Hepatocyte (in vitro differentiated cells): ENCODE measurements at regions not wholly inside any gene's neighbourhood (a gene's known extent, or its start where the extent isn't known, plus 50 kb on each side); places are given as distances from the start of the nearest gene placed in this dataset.

Experiments used
- DNase-seq: peaks from one replicate; pipeline ENCODE4 v3.0.0-alpha.2; 2016; ENCODE audit warnings: low spot score
- H2AFZ ChIP-seq: fragments of 200-600 bp; sonication (generic); 2 replicates; pipeline ENCODE4 v1.6.0; 2016; ENCODE audit warnings: antibody characterized with exemption, mild to moderate bottlenecking
- H3K27ac ChIP-seq: fragments of 200-600 bp; sonication (generic); 2 replicates; pipeline ENCODE4 v1.5.1; 2016; ENCODE audit warnings: mild to moderate bottlenecking
- H3K27me3 ChIP-seq: fragments of 200-600 bp; sonication (generic); 2 replicates; pipeline ENCODE4 v1.6.1; 2016
- H3K36me3 ChIP-seq: fragments of 200-600 bp; sonication (generic); replicated peaks from 2 replicates; pipeline ENCODE4 v1.5.1; 2016; ENCODE audit warnings: low read depth; ENCODE audit not compliant: insufficient read depth
- H3K4me1 ChIP-seq: fragments of 200-600 bp; sonication (generic); 2 replicates; pipeline ENCODE4 v1.5.1; 2016; ENCODE audit warnings: mild to moderate bottlenecking, moderate library complexity; ENCODE audit not compliant: insufficient read depth
- H3K4me2 ChIP-seq: fragments of 200-600 bp; sonication (generic); 2 replicates; pipeline ENCODE4 v1.6.0; 2016
- H3K4me3 ChIP-seq: fragments of 200-600 bp; sonication (generic); 2 replicates; pipeline ENCODE4 v1.5.1; 2016; ENCODE audit warnings: mild to moderate bottlenecking
- H3K79me2 ChIP-seq: fragments of 200-600 bp; sonication (generic); 2 replicates; pipeline ENCODE4 v1.6.0; 2017; ENCODE audit warnings: mild to moderate bottlenecking
- H3K9me2 ChIP-seq: fragments of 200-600 bp; sonication (generic); replicated peaks from 2 replicates; pipeline ENCODE4 v1.6.0; 2017; ENCODE audit warnings: mild to moderate bottlenecking; ENCODE audit not compliant: insufficient read depth
- H3K9me3 ChIP-seq: fragments of 200-600 bp; sonication (generic); 2 replicates; pipeline ENCODE4 v1.5.1; 2016; ENCODE audit warnings: low read depth, mild to moderate bottlenecking
- H4K20me1 ChIP-seq: fragments of 200-600 bp; sonication (generic); 2 replicates; pipeline ENCODE4 v1.6.0; 2016; ENCODE audit warnings: mild to moderate bottlenecking; ENCODE audit not compliant: insufficient read depth, poor library complexity, severe bottlenecking
- EZH2 ChIP-seq: fragments of 200-600 bp; sonication (generic); IDR thresholded peaks from 2 replicates; pipeline ENCODE4 v1.6.1; 2016; ENCODE audit warnings: antibody characterized with exemption, mild to moderate bottlenecking, borderline replicate concordance
- EZH2phosphoT487 ChIP-seq: fragments of 200-600 bp; sonication (generic); IDR thresholded peaks from one replicate; pipeline ENCODE4 v1.6.1; 2018; ENCODE audit warnings: antibody characterized with exemption, mild to moderate bottlenecking, low read depth, moderate library complexity; ENCODE audit not compliant: unreplicated experiment, severe bottlenecking
- WGBS: methylation state at CpG from one replicate; pipeline ENCODE4 v1.1.6; 2016; ENCODE audit warnings: low lambda C conversion rate; ENCODE audit errors: missing lambda C conversion rate; 5-methylcytosine and 5-hydroxymethylcytosine counted together
- TF ChIP-seq, protein P1 (sequence below): fragments of 200-600 bp; sonication (generic); IDR thresholded peaks from 2 replicates; pipeline ENCODE4 v1.5.1; 2016; ENCODE audit warnings: antibody characterized with exemption, mild to moderate bottlenecking; ENCODE audit not compliant: poor library complexity

DNA sequence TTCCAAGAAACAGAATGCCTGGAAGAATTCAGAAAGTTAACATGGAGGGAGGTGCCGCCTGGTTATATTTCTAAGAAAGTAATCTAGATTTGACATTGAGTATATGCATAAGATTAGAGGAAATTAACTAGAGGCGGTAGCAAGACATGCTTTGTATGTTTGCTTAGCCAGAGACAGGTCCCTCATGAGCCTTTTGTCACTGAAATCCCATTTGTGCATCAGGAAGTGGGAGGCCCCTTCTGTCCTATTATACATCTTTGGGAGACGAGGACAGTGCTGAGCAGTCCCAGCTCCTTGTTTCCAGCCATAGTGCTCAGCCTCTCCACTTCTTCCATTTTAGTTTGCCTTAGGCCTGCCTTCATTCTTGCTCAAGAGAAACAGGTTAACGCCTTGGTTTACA lies 115.4 kb upstream of the LHCGR start:
- TF ChIP-seq EZH2 (no peak), EZH2phosphoT487 (no peak)
- TF ChIP-seq, protein P1, sequence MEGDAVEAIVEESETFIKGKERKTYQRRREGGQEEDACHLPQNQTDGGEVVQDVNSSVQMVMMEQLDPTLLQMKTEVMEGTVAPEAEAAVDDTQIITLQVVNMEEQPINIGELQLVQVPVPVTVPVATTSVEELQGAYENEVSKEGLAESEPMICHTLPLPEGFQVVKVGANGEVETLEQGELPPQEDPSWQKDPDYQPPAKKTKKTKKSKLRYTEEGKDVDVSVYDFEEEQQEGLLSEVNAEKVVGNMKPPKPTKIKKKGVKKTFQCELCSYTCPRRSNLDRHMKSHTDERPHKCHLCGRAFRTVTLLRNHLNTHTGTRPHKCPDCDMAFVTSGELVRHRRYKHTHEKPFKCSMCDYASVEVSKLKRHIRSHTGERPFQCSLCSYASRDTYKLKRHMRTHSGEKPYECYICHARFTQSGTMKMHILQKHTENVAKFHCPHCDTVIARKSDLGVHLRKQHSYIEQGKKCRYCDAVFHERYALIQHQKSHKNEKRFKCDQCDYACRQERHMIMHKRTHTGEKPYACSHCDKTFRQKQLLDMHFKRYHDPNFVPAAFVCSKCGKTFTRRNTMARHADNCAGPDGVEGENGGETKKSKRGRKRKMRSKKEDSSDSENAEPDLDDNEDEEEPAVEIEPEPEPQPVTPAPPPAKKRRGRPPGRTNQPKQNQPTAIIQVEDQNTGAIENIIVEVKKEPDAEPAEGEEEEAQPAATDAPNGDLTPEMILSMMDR = no peak
- Histone ChIP-seq H3K27ac (no peak overlapping the region), H4K20me1 (no peaks in the 10 kb centered on the region), H3K4me3 (no peak overlapping the region), H3K27me3 (no peaks in the 10 kb centered on the region), H3K9me2 (no peaks in the 10 kb centered on the region), H3K79me2 (no peaks in the 10 kb centered on the region), H3K4me1 (no peaks in the 10 kb centered on the region), H3K4me2 (no peak overlapping the region), H3K9me3 (no peaks in the 10 kb centered on the region), H3K36me3 (no peaks in the 10 kb centered on the region), H2AFZ (no peak overlapping the region)
- DNase-seq = no peak
- 88% methylated on average over 4 of the region's 4 CpGs for WGBS

DNA sequence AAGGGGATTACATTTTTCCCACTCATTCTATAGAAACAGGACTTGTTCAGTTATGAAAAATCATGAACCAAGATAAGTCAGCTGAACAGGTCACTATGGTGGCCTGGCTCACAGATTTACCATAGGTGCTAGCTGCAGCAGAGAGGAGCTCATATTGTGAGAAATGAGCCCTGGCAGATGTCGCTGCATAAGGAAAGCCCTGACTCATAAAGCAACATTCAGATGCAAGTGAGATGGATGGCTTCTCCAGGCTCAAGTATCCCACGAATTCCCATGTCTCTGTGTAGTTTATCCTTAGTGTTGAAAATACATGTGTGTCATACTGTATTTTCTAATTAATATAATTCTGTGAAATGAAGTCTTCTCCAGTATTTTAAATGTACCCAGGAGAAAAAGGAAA lies 115.0 kb upstream of the LHCGR start:
- no peaks in the 10 kb centered on the region for H3K9me3 ChIP-seq
- no peak overlapping the region for H3K27ac ChIP-seq
- no peaks in the 10 kb centered on the region for H3K36me3 ChIP-seq
- H3K9me2 ChIP-seq = no peaks in the 10 kb centered on the region
- H3K79me2 ChIP-seq = no peaks in the 10 kb centered on the region
- no peak for TF ChIP-seq EZH2phosphoT487
- no peak overlapping the region for H2AFZ ChIP-seq
- DNase-seq = no peak
- no peak overlapping the region for H3K4me3 ChIP-seq
- WGBS = 52% methylated on average over 2 of the region's 2 CpGs
- no peaks in the 10 kb centered on the region for H3K27me3 ChIP-seq
- no peaks in the 10 kb centered on the region for H4K20me1 ChIP-seq
- no peak overlapping the region for H3K4me2 ChIP-seq
- H3K4me1 ChIP-seq = no peaks in the 10 kb centered on the region

DNA sequence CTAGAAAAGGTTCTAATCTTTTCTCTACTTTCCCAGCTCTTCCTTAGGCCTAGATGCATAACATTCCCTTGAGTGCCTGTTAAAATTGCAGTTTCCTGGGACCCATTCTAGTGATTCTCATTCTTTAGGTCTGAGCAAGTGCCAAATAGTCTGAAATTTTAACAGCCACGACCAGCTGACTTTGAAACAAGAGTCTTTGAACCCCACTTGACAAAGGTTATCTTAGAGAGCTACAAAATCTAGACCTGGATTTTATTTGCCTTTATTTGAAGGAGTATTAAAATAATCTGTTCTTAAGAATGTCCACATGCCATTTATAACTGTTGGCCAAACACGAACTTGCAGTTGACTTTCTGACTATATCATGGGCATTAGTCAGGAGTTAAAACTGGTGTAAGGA lies 110.2 kb upstream of the LHCGR start:
- H3K9me3 ChIP-seq = no peaks in the 10 kb centered on the region

DNA sequence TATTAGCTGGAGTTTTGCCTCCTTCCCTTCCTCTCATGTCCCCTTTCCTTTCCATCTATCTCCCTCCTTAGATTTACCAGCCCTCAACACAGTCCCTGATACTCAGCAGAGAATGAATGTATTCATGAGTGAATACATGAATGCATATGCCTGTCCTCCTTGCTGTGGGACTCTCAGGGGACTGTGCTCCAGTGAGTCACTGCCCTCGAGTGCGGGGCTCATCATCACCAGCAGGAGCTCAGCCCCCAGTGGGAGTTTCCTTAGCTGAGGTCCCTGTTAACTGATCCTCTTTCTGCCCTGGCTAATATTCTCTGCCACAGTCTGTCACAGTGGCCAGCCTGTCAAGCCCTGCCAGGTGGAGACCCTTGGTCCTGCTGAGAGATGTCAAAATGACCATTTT lies 104.9 kb upstream of the LHCGR start:
- H3K4me1 ChIP-seq = no peaks in the 10 kb centered on the region
- TF ChIP-seq EZH2 = no peak
- TF ChIP-seq EZH2phosphoT487 = no peak
- TF ChIP-seq, protein P1 = no peak
- no peak overlapping the region for H2AFZ ChIP-seq
- no peak overlapping the region for H3K4me2 ChIP-seq
- no peaks in the 10 kb centered on the region for H3K9me3 ChIP-seq
- H4K20me1 ChIP-seq = no peaks in the 10 kb centered on the region
- no peaks in the 10 kb centered on the region for H3K36me3 ChIP-seq
- H3K27ac ChIP-seq = no peak overlapping the region
- no peaks in the 10 kb centered on the region for H3K27me3 ChIP-seq
- no peak overlapping the region for H3K4me3 ChIP-seq
- 83% methylated on average over 2 of the region's 2 CpGs for WGBS
- no peak for DNase-seq
- no peaks in the 10 kb centered on the region for H3K9me2 ChIP-seq
- H3K79me2 ChIP-seq = no peaks in the 10 kb centered on the region

More for the DNA sequence above, 110.2 kb upstream of the LHCGR start:
- Histone ChIP-seq H3K79me2 (no peaks in the 10 kb centered on the region), H3K9me2 (no peaks in the 10 kb centered on the region), H2AFZ (no peak overlapping the region), H3K4me2 (no peak overlapping the region), H3K27me3 (no peaks in the 10 kb centered on the region), H3K4me1 (no peaks in the 10 kb centered on the region), H3K36me3 (no peaks in the 10 kb centered on the region), H4K20me1 (no peaks in the 10 kb centered on the region), H3K4me3 (no peak overlapping the region), H3K27ac (no peak overlapping the region)
- TF ChIP-seq EZH2phosphoT487 (no peak), EZH2 (no peak)
- TF ChIP-seq, protein P1 = no peak
- WGBS = 54% methylated on average over 2 of the region's 2 CpGs
- no peak for DNase-seq
